ENCODE measurements at regions not wholly inside any gene's neighbourhood (a gene's known extent, or its start where the extent isn't known, plus 50 kb on each side); places are given as distances from the start of the nearest gene placed in this dataset.

GRCh38 chr3:6264906-6265305 lies 596.0 kb upstream of the GRM7 start:
- Histone ChIP-seq H4K20me1 (ENCODE audit: low read depth, low read length) (no peaks in the 10 kb centered on the region), H3K36me3 (ENCODE audit: low read length) (no peaks in the 10 kb centered on the region), H3K4me3 (ENCODE audit: insufficient read depth, low read length, poor library complexity, severe bottlenecking) (no peak overlapping the region), H3K9me2 (replicated peaks; ENCODE audit: insufficient read depth, low read length) (no peaks in the 10 kb centered on the region), H2AFZ (ENCODE audit: low read depth, low read length, severe bottlenecking) (no peak overlapping the region), H3F3A (ENCODE audit: insufficient read depth) (no peaks in the 10 kb centered on the region), H3K9me3 (ENCODE audit: insufficient read depth, low read length) (no peaks in the 10 kb centered on the region), H3K27ac (ENCODE audit: low read depth, low read length) (no peak overlapping the region), H3K79me2 (ENCODE audit: insufficient read depth, low read length) (no peaks in the 10 kb centered on the region), H3K4me2 (ENCODE audit: low read depth, low read length, poor library complexity, severe bottlenecking) (no peak overlapping the region), H3K9ac (ENCODE audit: low read length) (no peak overlapping the region), H3K27me3 (ENCODE audit: low read length) (no peaks in the 10 kb centered on the region)
- no peak for TF ChIP-seq EZH2phosphoT487 (conservative IDR thresholded peaks at IDR 0.05; ENCODE audit: low read length)
- TF ChIP-seq CTCF (IDR thresholded peaks at IDR 0.05; ENCODE audit: insufficient read depth, low read length, poor library complexity, severe bottlenecking) = no peak

GRCh38 chr3:6266135-6266534 lies 594.8 kb upstream of the GRM7 start:
- Histone ChIP-seq H3F3A (ENCODE audit: insufficient read depth) (no peaks in the 10 kb centered on the region), H3K9me3 (ENCODE audit: insufficient read depth, low read length) (no peaks in the 10 kb centered on the region), H3K9me2 (replicated peaks; ENCODE audit: insufficient read depth, low read length) (no peaks in the 10 kb centered on the region), H3K27ac (ENCODE audit: low read depth, low read length) (no peak overlapping the region), H3K36me3 (ENCODE audit: low read length) (no peaks in the 10 kb centered on the region), H3K4me3 (ENCODE audit: insufficient read depth, low read length, poor library complexity, severe bottlenecking) (no peak overlapping the region), H2AFZ (ENCODE audit: low read depth, low read length, severe bottlenecking) (no peak overlapping the region), H3K79me2 (ENCODE audit: insufficient read depth, low read length) (no peaks in the 10 kb centered on the region), H4K20me1 (ENCODE audit: low read depth, low read length) (no peaks in the 10 kb centered on the region), H3K9ac (ENCODE audit: low read length) (no peak overlapping the region), H3K27me3 (ENCODE audit: low read length) (no peaks in the 10 kb centered on the region), H3K4me2 (ENCODE audit: low read depth, low read length, poor library complexity, severe bottlenecking) (no peak overlapping the region)
- TF ChIP-seq CTCF (IDR thresholded peaks at IDR 0.05; ENCODE audit: insufficient read depth, low read length, poor library complexity, severe bottlenecking) (no peak), EZH2phosphoT487 (conservative IDR thresholded peaks at IDR 0.05; ENCODE audit: low read length) (no peak)

GRCh38 chr3:6273878-6274277 lies 587.0 kb upstream of the GRM7 start:
- H3F3A ChIP-seq (ENCODE audit: insufficient read depth) = no peaks in the 10 kb centered on the region
- H3K9me2 ChIP-seq (replicated peaks; ENCODE audit: insufficient read depth, low read length) = no peaks in the 10 kb centered on the region
- H3K36me3 ChIP-seq (ENCODE audit: low read length) = no peaks in the 10 kb centered on the region
- no peak overlapping the region for H3K4me3 ChIP-seq (ENCODE audit: insufficient read depth, low read length, poor library complexity, severe bottlenecking)
- TF ChIP-seq EZH2phosphoT487 (conservative IDR thresholded peaks at IDR 0.05; ENCODE audit: low read length) (no peak), CTCF (IDR thresholded peaks at IDR 0.05; ENCODE audit: insufficient read depth, low read length, poor library complexity, severe bottlenecking) (no peak)
- no peaks in the 10 kb centered on the region for H3K79me2 ChIP-seq (ENCODE audit: insufficient read depth, low read length)
- H2AFZ ChIP-seq (ENCODE audit: low read depth, low read length, severe bottlenecking) = no peak overlapping the region
- no peak overlapping the region for H3K9ac ChIP-seq (ENCODE audit: low read length)
- H4K20me1 ChIP-seq (ENCODE audit: low read depth, low read length) = no peaks in the 10 kb centered on the region
- no peaks in the 10 kb centered on the region for H3K9me3 ChIP-seq (ENCODE audit: insufficient read depth, low read length)
- no peak overlapping the region for H3K27ac ChIP-seq (ENCODE audit: low read depth, low read length)
- no peak overlapping the region for H3K4me2 ChIP-seq (ENCODE audit: low read depth, low read length, poor library complexity, severe bottlenecking)
- H3K27me3 ChIP-seq (ENCODE audit: low read length) = no peaks in the 10 kb centered on the region

DNA sequence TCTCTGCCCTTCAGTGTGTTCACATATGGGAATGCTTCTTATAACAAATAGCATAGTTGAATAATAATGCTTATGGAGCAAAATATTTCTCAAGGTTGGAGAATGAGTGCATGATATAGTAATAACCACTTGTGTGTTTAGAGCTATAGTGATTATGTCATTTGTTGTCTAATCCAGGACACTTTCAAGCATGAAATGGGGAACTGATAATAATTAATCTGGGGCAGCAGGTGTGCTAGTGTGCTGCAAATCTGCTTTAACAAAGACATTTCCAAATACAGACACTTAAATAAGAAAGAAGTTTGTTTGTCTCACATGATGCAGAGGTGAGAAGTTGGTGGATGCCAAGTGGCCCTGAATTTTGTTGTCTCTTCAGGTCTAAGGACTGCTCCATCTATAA lies 579.3 kb upstream of the GRM7 start:
- Histone ChIP-seq H3K4me3 (ENCODE audit: insufficient read depth, low read length, poor library complexity, severe bottlenecking) (no peak overlapping the region), H2AFZ (ENCODE audit: low read depth, low read length, severe bottlenecking) (no peak overlapping the region), H3K27me3 (ENCODE audit: low read length) (no peaks in the 10 kb centered on the region), H4K20me1 (ENCODE audit: low read depth, low read length) (no peaks in the 10 kb centered on the region), H3K36me3 (ENCODE audit: low read length) (no peaks in the 10 kb centered on the region), H3K4me2 (ENCODE audit: low read depth, low read length, poor library complexity, severe bottlenecking) (no peak overlapping the region), H3K79me2 (ENCODE audit: insufficient read depth, low read length) (no peaks in the 10 kb centered on the region), H3K9ac (ENCODE audit: low read length) (no peak overlapping the region), H3K9me3 (ENCODE audit: insufficient read depth, low read length) (no peaks in the 10 kb centered on the region), H3K9me2 (replicated peaks; ENCODE audit: insufficient read depth, low read length) (no peaks in the 10 kb centered on the region), H3F3A (ENCODE audit: insufficient read depth) (no peaks in the 10 kb centered on the region), H3K27ac (ENCODE audit: low read depth, low read length) (no peak overlapping the region)
- TF ChIP-seq EZH2phosphoT487 (conservative IDR thresholded peaks at IDR 0.05; ENCODE audit: low read length) = no peak
- no peak for TF ChIP-seq CTCF (IDR thresholded peaks at IDR 0.05; ENCODE audit: insufficient read depth, low read length, poor library complexity, severe bottlenecking)
